SKM-1 (cell line): ENCODE measurements at regions not wholly inside any gene's neighbourhood (a gene's known extent, or its start where the extent isn't known, plus 50 kb on each side); places are given as distances from the start of the nearest gene placed in this dataset.
"Not testable (repeated sequence)": the region's sequence is repeated elsewhere in the genome, so short reads cannot be mapped to it uniquely, and the experiment has no call there.

Source experiments
- DNase-seq: peaks from one replicate; lab custom pipeline; 2025; ENCODE audit not compliant: unreplicated experiment; lab: John Stamatoyannopoulos, UW

- DNase-seq: no peak
Observed at GRCh38 chr7:28328822-28329660, 83.3 kb upstream of the CREB5 start.

- no peak for DNase-seq
Observed at GRCh38 chr7:28329661-28330363, 82.5 kb upstream of the CREB5 start.

GRCh38 chr7:28330384-28331070 is 81.8 kb upstream of the CREB5 start:
- no peak for DNase-seq

GRCh38 chr7:28332046-28332445 is 80.3 kb upstream of the CREB5 start:
- DNase-seq: no peak

GRCh38 chr7:28333548-28333947 is 78.8 kb upstream of the CREB5 start:
- not testable (repeated sequence) for DNase-seq

- no peak for DNase-seq
Observed at GRCh38 chr7:28336806-28337205, 75.5 kb upstream of the CREB5 start.

- no peak for DNase-seq
Observed at GRCh38 chr7:28338041-28338440, 74.3 kb upstream of the CREB5 start.

GRCh38 chr7:28343462-28343861 is 68.9 kb upstream of the CREB5 start:
- no peak for DNase-seq

- DNase-seq: no peak
Observed at GRCh38 chr7:28346256-28346655, 66.1 kb upstream of the CREB5 start.

GRCh38 chr7:28346676-28347363 is 65.5 kb upstream of the CREB5 start:
- DNase-seq: no peak

- DNase-seq: no peak
Observed at GRCh38 chr7:28347475-28348318, 64.6 kb upstream of the CREB5 start.

- no peak for DNase-seq
Observed at GRCh38 chr7:28348636-28349035, 63.7 kb upstream of the CREB5 start.

GRCh38 chr7:28349637-28350036 is 62.7 kb upstream of the CREB5 start:
- DNase-seq: no peak

GRCh38 chr7:28350662-28351061 is 61.7 kb upstream of the CREB5 start:
- DNase-seq: no peak

GRCh38 chr7:28351450-28351849 is 60.9 kb upstream of the CREB5 start:
- DNase-seq: no peak

GRCh38 chr7:28354601-28355402 is 57.5 kb upstream of the CREB5 start:
- DNase-seq: no peak

GRCh38 chr7:28355635-28356319 is 56.5 kb upstream of the CREB5 start:
- DNase-seq: no peak

- DNase-seq: no peak
Observed at GRCh38 chr7:28356619-28357018, 55.7 kb upstream of the CREB5 start.

GRCh38 chr7:28358423-28358868 is 53.9 kb upstream of the CREB5 start:
- no peak for DNase-seq
